Endothelial cell of umbilical vein (primary cell): ENCODE measurements at regions not wholly inside any gene's neighbourhood (a gene's known extent, or its start where the extent isn't known, plus 50 kb on each side); places are given as distances from the start of the nearest gene placed in this dataset.

Experiments used
- BruUV-seq: library from RNA; stranded (reverse); fragments of 400-500 nt; replicated peaks from 2 replicates; lab custom pipeline; 2021; lab: Mats Ljungman, UMichigan
- CTCF ChIA-PET: fragments of 300-600, 350-600 bp; sonication (Branson Sonifier 250); formaldehyde crosslinking; loops from one replicate; lab custom pipeline; 2021; ENCODE audit warnings: antibody characterized with exemption, inconsistent platforms; lab: Charles Lee
- POLR2A ChIA-PET: fragments of 300-600, 350-600 bp; sonication (Branson Sonifier 250); formaldehyde crosslinking; loops from one replicate; lab custom pipeline; 2021; ENCODE audit warnings: antibody characterized with exemption, inconsistent platforms; lab: Charles Lee
- DNase-seq: peaks from one replicate; pipeline ENCODE4 v3.0.0-alpha.2; 2011; ENCODE audit warnings: low read depth, low spot score
- FAIRE-seq: peaks from 2 replicates; lab custom pipeline; 2011; peaks lifted over from hg19 to GRCh38; lab: Jason Lieb, UNC
- H2AFZ ChIP-seq: 2 replicates; pipeline ENCODE4 v1.6.0; 2012; ENCODE audit warnings: low read depth, low read length, control low read depth, inconsistent platforms
- H3K27ac ChIP-seq: 2 replicates; pipeline ENCODE4 v1.5.1; 2011; ENCODE audit warnings: low read depth, mild to moderate bottlenecking, control low read depth, low read length, moderate library complexity; ENCODE audit not compliant: insufficient read depth
- H3K27me3 ChIP-seq, 2 experiments: 2 replicates each; pipeline versions ENCODE4 v1.6.0 to v1.6.1; 2011; ENCODE audit warnings: low read length in 2 of 2, mixed read lengths in 1 of 2; ENCODE audit not compliant: control insufficient read depth in 2 of 2, insufficient read depth in 2 of 2
- H3K36me3 ChIP-seq, 2 experiments: 2 replicates in 1 of 2; 3 replicates in 1 of 2; pipeline ENCODE4 v1.5.1; 2011; ENCODE audit warnings: low read length in 2 of 2, mild to moderate bottlenecking in 1 of 2, moderate library complexity in 1 of 2; ENCODE audit not compliant: control insufficient read depth in 2 of 2, insufficient read depth in 2 of 2; ENCODE audit errors: extremely low read depth in 1 of 2
- H3K4me1 ChIP-seq: 3 replicates; pipeline ENCODE4 v1.5.1; 2011; ENCODE audit warnings: mild to moderate bottlenecking, low read length; ENCODE audit not compliant: control insufficient read depth, insufficient read depth; ENCODE audit errors: extremely low read depth
- H3K4me2 ChIP-seq: 2 replicates; pipeline ENCODE4 v1.6.1; 2011; ENCODE audit warnings: low read length, control low read depth, mixed read lengths; ENCODE audit not compliant: insufficient read depth
- H3K4me3 ChIP-seq, 3 experiments: fragments of 200-600 bp in 1 of 3; sonication (generic), shearing (Covaris generic) in 1 of 3; replicated peaks in 1 of 3; 2 replicates each; pipeline ENCODE4 v1.5.1; 2011 to 2016; ENCODE audit warnings: control low read depth in 3 of 3, low read length in 3 of 3, mild to moderate bottlenecking in 2 of 3, inconsistent platforms in 1 of 3, low read depth in 1 of 3, moderate library complexity in 1 of 3; ENCODE audit not compliant: insufficient read depth in 1 of 3
- H3K79me2 ChIP-seq: 2 replicates; pipeline ENCODE4 v1.6.0; 2012; ENCODE audit warnings: low read length, inconsistent platforms; ENCODE audit not compliant: control insufficient read depth, insufficient read depth
- H3K9ac ChIP-seq: replicated peaks from 2 replicates; pipeline ENCODE3; 2011; ENCODE audit warnings: low read length, control low read depth; ENCODE audit not compliant: insufficient read depth; ENCODE audit errors: extremely low read depth
- H3K9me1 ChIP-seq: replicated peaks from 3 replicates; pipeline ENCODE4 v1.6.0; 2011; ENCODE audit warnings: mild to moderate bottlenecking, low read length; ENCODE audit not compliant: control insufficient read depth, insufficient read depth; ENCODE audit errors: extremely low read depth
- H3K9me3 ChIP-seq: replicated peaks from 2 replicates; pipeline ENCODE4 v1.5.1; 2012; ENCODE audit warnings: low read length, inconsistent platforms; ENCODE audit not compliant: control insufficient read depth, insufficient read depth
- H4K20me1 ChIP-seq: replicated peaks from 2 replicates; pipeline ENCODE3; 2011; ENCODE audit warnings: mild to moderate bottlenecking, low read length; ENCODE audit not compliant: control insufficient read depth, insufficient read depth; ENCODE audit errors: extremely low read depth
- EZH2 ChIP-seq: IDR thresholded peaks from 2 replicates; pipeline ENCODE4 v1.6.1; 2012; ENCODE audit warnings: borderline replicate concordance, low read depth, mild to moderate bottlenecking, moderate library complexity, low read length, inconsistent platforms; ENCODE audit not compliant: severe bottlenecking
- FOS ChIP-seq: IDR thresholded peaks from 2 replicates; pipeline ENCODE4 v1.6.1; 2011; ENCODE audit warnings: mild to moderate bottlenecking, low read length, moderate library complexity, borderline replicate concordance; ENCODE audit not compliant: insufficient read depth
- GATA2 ChIP-seq: IDR thresholded peaks from 2 replicates; pipeline ENCODE4 v1.7.0; 2011; ENCODE audit warnings: low read depth, mild to moderate bottlenecking, moderate library complexity, mixed read lengths, low read length; ENCODE audit not compliant: insufficient read length, insufficient read depth
- JUN ChIP-seq: IDR thresholded peaks from 2 replicates; pipeline ENCODE4 v1.6.1; 2011; ENCODE audit warnings: borderline replicate concordance, low read depth; ENCODE audit not compliant: insufficient read length, insufficient read depth
- MYC ChIP-seq: IDR thresholded peaks from one replicate; pipeline ENCODE4 v1.6.1; 2011; ENCODE audit warnings: mild to moderate bottlenecking, low read depth, low read length
- POLR2A ChIP-seq: IDR thresholded peaks from 2 replicates; pipeline ENCODE4 v1.6.1; 2012; ENCODE audit warnings: low read depth, mild to moderate bottlenecking, control low read depth, low read length
- POLR2AphosphoS5 ChIP-seq: IDR thresholded peaks from 2 replicates; pipeline ENCODE4 v1.6.1; 2012; ENCODE audit warnings: low read depth, mild to moderate bottlenecking, control low read depth, low read length, moderate library complexity; ENCODE audit not compliant: insufficient read depth
- dilution Hi-C: fragments of 300-500 bp; cut with MboI; formaldehyde crosslinking; loops from one replicate; pipeline ENCODE4 v1.15.0; 2019; ENCODE audit warnings: low sequenced_read_pairs; ENCODE audit not compliant: extremely low pct_ligation_motif_present
- intact Hi-C: fragments of 100-400 bp; cut with micrococcal nuclease; formaldehyde crosslinking; loops from one replicate; pipeline ENCODE4 v1.10.0; 2022
- TF ChIP-seq, protein P1 (sequence below), 2 donors: IDR thresholded peaks; 1 replicate in 1 of 2; 2 replicates in 1 of 2; pipeline ENCODE4 v1.5.1; 2011; ENCODE audit warnings: low read length in 2 of 2, mild to moderate bottlenecking in 2 of 2, moderate library complexity in 2 of 2, control low read depth in 1 of 2, inconsistent platforms in 1 of 2, low read depth in 1 of 2; ENCODE audit not compliant: insufficient read depth in 1 of 2; ENCODE audit errors: extremely low read depth in 1 of 2
- TF ChIP-seq, protein P2 (sequence below): IDR thresholded peaks from 2 replicates; pipeline ENCODE4 v1.6.1; 2011; ENCODE audit not compliant: insufficient read depth, insufficient read length

DNA sequence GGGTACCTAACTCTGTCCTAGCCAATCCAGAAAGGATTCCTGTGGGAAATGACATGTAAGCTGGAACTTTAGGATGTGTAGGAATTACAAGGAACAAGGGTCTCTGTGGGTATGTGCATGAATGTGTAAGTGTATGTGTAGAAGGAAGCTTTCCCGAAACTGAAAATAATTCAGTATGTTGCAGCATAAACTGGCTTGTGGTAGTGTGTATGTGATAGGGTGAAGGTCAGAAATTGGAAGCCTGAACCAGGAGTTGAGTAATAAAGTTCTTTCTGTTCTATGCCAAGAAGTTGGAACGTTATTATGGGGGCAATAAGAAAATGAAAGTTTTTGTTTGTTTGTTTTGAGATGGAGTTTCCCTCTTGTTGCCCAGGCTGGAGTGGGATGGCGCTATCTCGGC lies 323.1 kb upstream of the KITLG start:
- Histone ChIP-seq H3K9me3 (no peaks in the 10 kb centered on the region), H4K20me1 (no peaks in the 10 kb centered on the region), H3K4me3 (no peak overlapping the region), H3K79me2 (no peaks in the 10 kb centered on the region), H3K27ac (no peak overlapping the region), H3K4me1 (peaks cover 8% of the 10 kb centered on the region), H3K27me3 (no peaks in the 10 kb centered on the region), H3K4me2 (no peak overlapping the region), H3K9me1 (no peaks in the 10 kb centered on the region), H3K9ac (no peak overlapping the region), H2AFZ (no peak overlapping the region), H3K36me3 (no peaks in the 10 kb centered on the region)
- no TSS peak for BruUV-seq
- TF ChIP-seq MYC (no peak), EZH2 (no peak), POLR2AphosphoS5 (no peak), GATA2 (no peak), JUN (no peak), POLR2A (no peak), FOS (no peak)
- TF ChIP-seq, protein P1, sequence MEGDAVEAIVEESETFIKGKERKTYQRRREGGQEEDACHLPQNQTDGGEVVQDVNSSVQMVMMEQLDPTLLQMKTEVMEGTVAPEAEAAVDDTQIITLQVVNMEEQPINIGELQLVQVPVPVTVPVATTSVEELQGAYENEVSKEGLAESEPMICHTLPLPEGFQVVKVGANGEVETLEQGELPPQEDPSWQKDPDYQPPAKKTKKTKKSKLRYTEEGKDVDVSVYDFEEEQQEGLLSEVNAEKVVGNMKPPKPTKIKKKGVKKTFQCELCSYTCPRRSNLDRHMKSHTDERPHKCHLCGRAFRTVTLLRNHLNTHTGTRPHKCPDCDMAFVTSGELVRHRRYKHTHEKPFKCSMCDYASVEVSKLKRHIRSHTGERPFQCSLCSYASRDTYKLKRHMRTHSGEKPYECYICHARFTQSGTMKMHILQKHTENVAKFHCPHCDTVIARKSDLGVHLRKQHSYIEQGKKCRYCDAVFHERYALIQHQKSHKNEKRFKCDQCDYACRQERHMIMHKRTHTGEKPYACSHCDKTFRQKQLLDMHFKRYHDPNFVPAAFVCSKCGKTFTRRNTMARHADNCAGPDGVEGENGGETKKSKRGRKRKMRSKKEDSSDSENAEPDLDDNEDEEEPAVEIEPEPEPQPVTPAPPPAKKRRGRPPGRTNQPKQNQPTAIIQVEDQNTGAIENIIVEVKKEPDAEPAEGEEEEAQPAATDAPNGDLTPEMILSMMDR (IDR thresholded peaks at IDR 0.05; ENCODE audit: extremely low read depth in 1 of 2, insufficient read depth in 1 of 2, low read depth in 1 of 2, low read length in 2 of 2), result no peak
- TF ChIP-seq, protein P2, sequence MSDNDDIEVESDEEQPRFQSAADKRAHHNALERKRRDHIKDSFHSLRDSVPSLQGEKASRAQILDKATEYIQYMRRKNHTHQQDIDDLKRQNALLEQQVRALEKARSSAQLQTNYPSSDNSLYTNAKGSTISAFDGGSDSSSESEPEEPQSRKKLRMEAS, result no peak
- CTCF ChIA-PET, result interaction anchor here (0.7 kb wide), 1 partner anchor 10 kb away, joined by 3 read pairs; no protein-coding TSS in a partner anchor
- FAIRE-seq, result no peak
- intact Hi-C loops, result no loop called here
- dilution Hi-C loops, result no loop called here
- POLR2A ChIA-PET, result no interaction called here
- DNase-seq, result no peak
